Effector CD8-positive, alpha-beta T cell (primary cell): ENCODE measurements at regions not wholly inside any gene's neighbourhood (a gene's known extent, or its start where the extent isn't known, plus 50 kb on each side); places are given as distances from the start of the nearest gene placed in this dataset.

ENCODE experiments used
- DNase-seq: peaks from one replicate; lab custom pipeline; 2025; lab: John Stamatoyannopoulos, UW

- DNase-seq: no peak
Measured at GRCh38 chr3:159169828-159170227, 368.0 kb downstream of the MFSD1 start.

DNA sequence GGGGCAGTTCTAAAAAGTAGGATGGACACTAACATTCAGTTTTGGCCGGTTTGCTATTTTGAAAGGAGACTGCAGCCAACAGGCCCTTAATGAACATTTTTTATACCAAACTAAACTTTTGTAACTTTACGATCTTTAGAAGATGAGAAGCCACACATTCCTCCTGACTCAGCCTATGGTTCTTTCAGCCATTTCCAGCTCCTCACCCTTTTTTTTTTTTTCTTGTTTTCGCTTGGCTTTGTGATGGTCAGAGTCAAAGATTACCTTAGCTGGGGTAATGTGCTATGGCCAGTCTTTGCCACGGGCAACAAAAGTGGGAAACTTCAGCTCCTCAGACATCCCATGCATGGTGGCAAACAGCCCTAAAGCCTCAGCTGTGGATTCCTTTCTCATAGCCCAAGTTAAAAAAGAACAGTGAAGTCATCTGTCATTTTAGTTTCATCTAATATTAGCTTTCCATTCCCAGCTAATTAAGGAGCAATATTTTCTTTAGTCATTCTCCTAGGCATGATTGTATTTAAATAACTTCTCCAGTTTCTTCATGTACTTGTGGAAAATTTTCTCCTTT, 368.7 kb downstream of the MFSD1 start:
- DNase-seq: no peak

- no peak for DNase-seq
Measured at GRCh38 chr3:159171333-159171732, 369.5 kb downstream of the MFSD1 start.

- DNase-seq: no peak
Measured at GRCh38 chr3:159172473-159172872, 370.6 kb downstream of the MFSD1 start.

DNA sequence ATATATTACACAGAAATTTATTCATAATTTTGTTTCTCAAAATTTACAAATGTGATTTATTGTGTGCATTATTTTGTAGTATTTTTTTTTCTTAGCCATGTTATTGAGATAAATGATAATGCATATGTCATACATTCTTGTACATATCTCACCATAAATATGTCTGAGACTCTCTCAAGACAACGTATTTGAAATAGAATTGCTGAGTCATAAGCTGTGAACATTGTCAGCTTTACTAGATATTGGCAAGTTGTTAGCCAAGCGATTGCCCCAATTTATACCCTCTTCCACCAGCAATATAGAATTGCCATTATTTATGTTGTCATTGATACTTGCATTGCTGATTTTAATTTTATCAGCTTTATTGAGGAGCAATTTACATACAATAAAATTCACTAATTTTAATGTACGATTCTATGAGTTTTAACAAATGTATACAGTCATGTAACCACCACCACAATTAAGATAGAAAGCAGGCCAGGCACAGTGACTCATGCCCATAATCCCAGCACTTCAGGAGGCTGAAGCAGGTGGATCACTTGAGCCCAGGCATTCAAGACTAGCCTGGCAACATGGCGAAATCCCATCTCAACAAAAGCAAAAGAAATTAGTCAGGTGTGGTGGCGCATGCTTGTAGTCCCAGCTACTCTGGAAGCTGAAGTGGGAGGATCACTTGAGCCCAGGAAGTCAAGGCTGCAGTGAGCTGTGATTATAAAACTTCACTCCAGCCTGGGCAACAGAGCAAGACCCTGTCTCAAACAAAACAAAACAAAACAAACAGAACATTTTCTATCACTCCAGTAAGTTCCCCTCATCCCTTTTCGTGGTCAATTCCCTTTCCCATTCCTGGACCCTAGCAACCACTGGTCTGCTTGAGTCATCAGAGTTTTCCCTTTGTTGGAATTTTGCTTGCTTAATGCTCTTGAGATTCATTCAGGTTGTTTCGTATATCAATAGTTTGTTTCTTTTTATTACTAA, 373.1 kb downstream of the MFSD1 start:
- no peak for DNase-seq

GRCh38 chr3:159178209-159178897, 376.5 kb downstream of the MFSD1 start:
- DNase-seq: no peak

DNA sequence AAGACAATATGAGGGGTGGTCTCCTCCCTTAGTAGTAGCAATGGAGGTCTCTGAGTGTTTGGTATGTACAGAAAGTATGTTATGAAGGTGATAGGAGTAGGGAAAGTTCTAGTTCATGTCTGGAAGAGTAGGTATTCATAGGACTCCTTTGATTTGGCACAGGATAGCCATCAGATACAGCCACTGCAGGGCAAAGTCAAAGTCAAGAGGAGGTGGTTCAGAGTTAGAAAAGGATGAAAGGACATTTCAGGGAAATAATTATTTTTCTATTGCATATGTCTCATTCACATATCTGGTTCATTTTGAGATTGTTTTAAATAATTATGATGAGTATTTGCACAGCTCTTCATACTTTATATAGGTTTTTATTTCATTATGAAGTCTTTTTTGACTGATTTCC, 381.1 kb downstream of the MFSD1 start:
- DNase-seq: no peak

DNA sequence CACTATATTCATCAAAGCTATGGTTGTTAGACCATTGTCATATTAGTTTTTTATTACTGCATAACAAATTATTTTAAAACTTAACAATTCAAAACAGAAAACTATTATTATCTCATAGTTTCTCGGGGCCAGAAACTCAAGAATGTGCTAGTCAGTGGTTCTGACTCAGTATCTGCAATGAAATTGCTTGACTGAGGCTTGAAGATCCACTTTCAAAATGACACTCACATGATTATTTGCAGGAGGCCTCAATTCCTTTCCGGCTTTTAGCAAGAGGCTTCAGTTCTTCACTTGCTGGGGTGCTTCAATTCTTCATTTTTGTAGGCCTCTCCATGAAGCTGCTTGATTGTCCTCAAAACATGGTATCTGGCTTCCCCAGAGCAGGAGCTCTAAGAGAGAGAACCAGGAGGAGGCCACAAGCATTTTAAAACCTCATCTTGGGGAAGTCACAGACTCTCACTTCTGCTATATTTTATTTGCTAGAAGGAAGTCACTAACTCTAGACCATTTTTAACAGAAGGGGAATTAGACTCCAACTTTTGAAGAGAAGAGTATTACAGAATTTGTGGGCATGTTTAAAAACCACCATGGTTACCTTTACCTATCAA, 383.7 kb downstream of the MFSD1 start:
- DNase-seq: no peak

DNA sequence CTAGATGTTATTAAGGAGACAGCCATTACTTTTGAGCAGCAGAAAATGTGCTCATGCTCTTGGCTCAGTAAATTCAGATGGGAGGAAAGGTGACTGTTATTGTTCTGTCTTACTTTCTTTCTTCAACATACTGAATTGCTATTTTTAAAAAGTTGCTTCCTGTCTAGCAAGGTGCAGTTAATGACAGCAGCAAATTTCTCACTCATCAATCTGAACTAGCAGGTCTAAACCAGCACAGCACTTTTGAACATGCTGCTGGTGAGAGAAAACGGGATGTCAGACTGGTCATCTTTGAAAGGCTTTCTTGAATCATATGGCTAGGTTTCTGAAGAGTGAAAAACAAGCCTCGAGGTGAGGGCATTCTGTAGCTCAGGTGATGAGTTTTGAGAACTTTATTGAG, 384.7 kb downstream of the MFSD1 start:
- no peak for DNase-seq

DNA sequence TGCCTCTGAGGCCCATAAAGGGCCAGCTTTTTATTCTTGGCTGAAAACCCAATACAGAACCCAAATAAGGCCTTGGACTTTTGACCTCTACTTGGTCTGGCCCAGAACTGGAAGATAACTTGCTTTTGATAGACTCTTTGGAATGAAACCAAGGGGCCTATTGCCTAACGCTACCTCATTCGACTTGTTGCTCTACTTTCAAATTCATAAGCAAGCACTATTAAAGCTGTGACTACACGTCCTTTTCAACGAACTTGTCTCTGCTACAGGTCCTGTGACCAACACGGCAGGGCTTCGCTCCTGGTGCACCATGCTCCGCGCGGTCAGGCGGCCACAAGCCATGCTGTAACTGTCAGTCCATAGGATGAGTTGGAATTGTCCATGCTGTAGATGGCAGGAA, 385.4 kb downstream of the MFSD1 start:
- DNase-seq: no peak

DNA sequence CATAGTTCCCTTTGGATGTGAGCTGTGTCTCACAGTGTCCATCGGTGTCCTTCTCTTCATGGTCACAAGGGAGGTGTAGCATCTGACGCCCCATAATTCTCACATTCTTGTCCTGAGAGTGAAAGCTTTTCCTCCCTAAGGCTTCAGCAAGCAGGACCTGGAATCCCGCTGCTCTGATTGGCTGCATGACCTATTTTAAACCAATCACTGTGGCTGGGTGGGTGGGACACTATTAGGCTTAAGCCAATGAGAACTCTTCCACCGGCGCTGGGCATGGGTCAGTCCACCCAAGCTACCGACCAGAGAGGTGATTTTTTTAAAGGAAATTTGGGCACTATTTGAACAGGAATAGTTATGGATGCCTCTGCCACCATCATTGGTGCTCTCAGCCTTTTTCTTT, 385.9 kb downstream of the MFSD1 start:
- DNase-seq: no peak

- no peak for DNase-seq
Measured at GRCh38 chr3:159189994-159190669, 388.3 kb downstream of the MFSD1 start.

DNA sequence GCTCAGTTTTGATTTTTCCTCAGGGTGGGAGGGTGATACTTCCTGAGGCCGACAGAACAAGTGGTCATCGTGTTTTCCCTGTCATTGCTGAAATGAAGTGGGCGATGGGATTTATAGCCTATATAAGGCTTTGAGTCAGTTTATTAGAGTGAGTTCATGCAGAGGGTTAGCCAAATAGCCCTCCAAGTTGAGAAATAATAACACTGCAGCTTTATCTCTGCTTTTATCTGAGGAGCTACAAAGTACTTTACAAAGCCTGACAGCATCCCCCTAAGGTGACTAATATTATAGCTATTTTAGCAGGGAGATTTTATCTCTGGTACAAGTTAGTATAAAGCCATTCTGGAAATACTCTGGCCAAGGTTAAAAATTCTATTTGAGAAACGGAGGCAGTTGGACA, 389.6 kb downstream of the MFSD1 start:
- DNase-seq: no peak

GRCh38 chr3:159196359-159196758, 394.5 kb downstream of the MFSD1 start:
- no peak for DNase-seq

- no peak for DNase-seq
Measured at GRCh38 chr3:159200176-159200575, 398.3 kb downstream of the MFSD1 start.

GRCh38 chr3:159208050-159208449, 406.2 kb downstream of the MFSD1 start:
- DNase-seq: no peak

GRCh38 chr3:159209459-159209858, 407.6 kb downstream of the MFSD1 start:
- no peak for DNase-seq

GRCh38 chr3:159210336-159210735, 408.5 kb downstream of the MFSD1 start:
- DNase-seq: no peak

DNA sequence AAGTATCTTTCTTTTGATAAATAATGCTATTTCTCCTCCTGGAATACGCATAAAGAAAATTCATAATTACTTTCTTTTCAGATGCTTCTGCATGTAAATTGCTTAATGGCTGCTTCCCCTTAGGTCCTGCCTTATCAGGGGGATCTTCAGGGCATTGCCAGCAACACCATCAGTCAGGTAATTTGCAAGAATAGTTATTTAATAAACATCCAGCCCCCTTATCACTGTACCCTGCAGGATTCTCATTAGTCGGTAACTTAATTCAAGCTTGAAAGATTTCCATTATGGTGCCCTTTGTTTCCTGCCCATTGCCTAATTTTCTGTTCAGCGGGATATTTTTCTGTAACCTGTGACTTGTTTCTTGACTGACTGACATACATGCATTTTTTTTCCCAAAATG, 414.5 kb downstream of the MFSD1 start:
- no peak for DNase-seq

GRCh38 chr3:159219231-159219630, 417.4 kb downstream of the MFSD1 start:
- no peak for DNase-seq

DNA sequence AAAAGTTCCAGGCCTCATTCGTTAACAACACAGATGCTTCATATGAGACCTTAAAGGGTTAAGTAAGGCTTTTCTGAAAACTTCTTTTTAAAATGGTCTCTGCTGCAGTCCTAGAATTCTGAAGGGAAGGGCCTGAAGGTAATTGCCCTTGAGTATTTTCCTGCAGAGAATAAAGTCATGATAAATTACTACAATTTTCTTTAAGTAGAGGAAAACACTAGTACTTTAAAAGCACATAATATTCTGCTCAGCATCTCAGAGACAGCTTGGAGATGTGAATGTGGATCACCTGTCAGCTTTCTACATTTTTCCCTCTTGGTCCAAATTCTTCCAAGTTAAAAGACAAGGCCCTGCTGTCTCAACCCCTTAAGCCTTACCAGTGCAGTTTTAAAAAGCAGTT, 419.5 kb downstream of the MFSD1 start:
- no peak for DNase-seq
